ENCODE measurements at regions not wholly inside any gene's neighbourhood (a gene's known extent, or its start where the extent isn't known, plus 50 kb on each side); places are given as distances from the start of the nearest gene placed in this dataset.

DNA sequence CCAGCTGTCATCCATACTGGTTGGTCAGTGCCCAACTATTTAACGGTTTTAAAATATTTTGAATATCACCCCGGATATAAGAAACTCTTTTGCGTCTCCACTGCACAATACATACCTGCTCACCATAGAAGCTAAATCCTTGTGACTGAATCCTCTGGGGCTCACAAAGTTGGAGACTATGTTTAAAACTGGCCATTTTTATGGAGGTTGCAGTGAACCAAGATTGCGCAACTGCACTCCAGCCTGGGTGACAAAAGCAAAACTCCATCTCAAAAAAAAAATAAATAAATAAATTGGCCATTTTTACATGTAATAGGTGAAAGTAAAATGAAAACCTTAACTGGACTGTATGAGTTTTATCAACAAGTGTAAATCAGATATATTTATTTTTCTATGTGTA lies 55.6 kb upstream of the TMEM17 start:
- intact Hi-C loops (cut with DNase I): no loop called here
- WGBS: 96% methylated on average over 4 of the region's 4 CpGs
- Histone ChIP-seq H3K4me1 (replicated peaks) (no peaks in the 10 kb centered on the region), H3K36me3 (no peaks in the 10 kb centered on the region), H3K4me3 (no peak overlapping the region), H3K27ac (no peak overlapping the region), H3K27me3 (replicated peaks; ENCODE audit: insufficient read depth) (no peaks in the 10 kb centered on the region), H3K9me3 (no peaks in the 10 kb centered on the region)
- DNase-seq (ENCODE audit: low spot score): no peak
- TF ChIP-seq POLR2A (IDR thresholded peaks at IDR 0.05) (no peak), POLR2AphosphoS5 (IDR thresholded peaks at IDR 0.05) (no peak)
- TF ChIP-seq, protein P1, sequence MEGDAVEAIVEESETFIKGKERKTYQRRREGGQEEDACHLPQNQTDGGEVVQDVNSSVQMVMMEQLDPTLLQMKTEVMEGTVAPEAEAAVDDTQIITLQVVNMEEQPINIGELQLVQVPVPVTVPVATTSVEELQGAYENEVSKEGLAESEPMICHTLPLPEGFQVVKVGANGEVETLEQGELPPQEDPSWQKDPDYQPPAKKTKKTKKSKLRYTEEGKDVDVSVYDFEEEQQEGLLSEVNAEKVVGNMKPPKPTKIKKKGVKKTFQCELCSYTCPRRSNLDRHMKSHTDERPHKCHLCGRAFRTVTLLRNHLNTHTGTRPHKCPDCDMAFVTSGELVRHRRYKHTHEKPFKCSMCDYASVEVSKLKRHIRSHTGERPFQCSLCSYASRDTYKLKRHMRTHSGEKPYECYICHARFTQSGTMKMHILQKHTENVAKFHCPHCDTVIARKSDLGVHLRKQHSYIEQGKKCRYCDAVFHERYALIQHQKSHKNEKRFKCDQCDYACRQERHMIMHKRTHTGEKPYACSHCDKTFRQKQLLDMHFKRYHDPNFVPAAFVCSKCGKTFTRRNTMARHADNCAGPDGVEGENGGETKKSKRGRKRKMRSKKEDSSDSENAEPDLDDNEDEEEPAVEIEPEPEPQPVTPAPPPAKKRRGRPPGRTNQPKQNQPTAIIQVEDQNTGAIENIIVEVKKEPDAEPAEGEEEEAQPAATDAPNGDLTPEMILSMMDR (IDR thresholded peaks at IDR 0.05): no peak

DNA sequence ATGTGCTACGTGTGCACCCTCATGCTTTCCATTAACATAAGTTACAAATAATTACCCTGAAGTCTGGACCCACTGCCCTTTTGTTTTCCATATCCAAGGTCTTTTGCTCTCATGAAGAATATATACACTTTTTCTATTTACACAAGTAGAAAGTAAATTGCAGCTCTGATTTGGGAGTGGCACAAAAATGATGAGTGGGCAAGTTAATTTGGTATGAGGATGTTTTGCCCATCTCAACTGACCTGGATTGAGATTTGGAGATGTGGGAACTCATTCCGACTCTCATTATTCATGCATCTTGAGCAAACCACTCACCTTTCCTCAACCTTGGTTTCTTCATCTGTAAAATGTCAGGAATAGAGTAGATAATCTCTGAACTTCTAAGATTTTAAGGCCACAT lies 53.6 kb upstream of the TMEM17 start:
- intact Hi-C loops (cut with DNase I): no loop called here
- no peak overlapping the region for H3K27ac ChIP-seq
- no peak overlapping the region for H3K4me3 ChIP-seq
- H3K9me3 ChIP-seq: no peaks in the 10 kb centered on the region
- DNase-seq (ENCODE audit: low spot score): no peak
- no peaks in the 10 kb centered on the region for H3K27me3 ChIP-seq (replicated peaks; ENCODE audit: insufficient read depth)
- 64% methylated on average over 2 of the region's 2 CpGs for WGBS
- TF ChIP-seq, protein P1 (IDR thresholded peaks at IDR 0.05): no peak
- TF ChIP-seq POLR2A (IDR thresholded peaks at IDR 0.05): no peak
- no peak for TF ChIP-seq POLR2AphosphoS5 (IDR thresholded peaks at IDR 0.05)
- no peaks in the 10 kb centered on the region for H3K4me1 ChIP-seq (replicated peaks)
- no peaks in the 10 kb centered on the region for H3K36me3 ChIP-seq

GRCh38 chr2:62558743-62559142 lies 52.7 kb upstream of the TMEM17 start:
- 93% methylated on average over 1 of the region's 1 CpG for WGBS

GRCh38 chr2:62556086-62556485 lies 50.1 kb upstream of the TMEM17 start:
- H3K36me3 ChIP-seq: no peaks in the 10 kb centered on the region
- H3K4me3 ChIP-seq: no peak overlapping the region
- 25% methylated on average over 3 of the region's 3 CpGs for WGBS
- TF ChIP-seq POLR2AphosphoS5 (IDR thresholded peaks at IDR 0.05) (no peak), POLR2A (IDR thresholded peaks at IDR 0.05) (no peak)
- TF ChIP-seq, protein P1 (IDR thresholded peaks at IDR 0.05): no peak
- no peak for DNase-seq (ENCODE audit: low spot score)
- no peak overlapping the region for H3K27ac ChIP-seq
- H3K9me3 ChIP-seq: no peaks in the 10 kb centered on the region
- no peaks in the 10 kb centered on the region for H3K27me3 ChIP-seq (replicated peaks; ENCODE audit: insufficient read depth)
- intact Hi-C loops (cut with DNase I): no loop called here
- no peaks in the 10 kb centered on the region for H3K4me1 ChIP-seq (replicated peaks)

More at GRCh38 chr2:62558743-62559142, 52.7 kb upstream of the TMEM17 start:
- no peaks in the 10 kb centered on the region for H3K9me3 ChIP-seq
- TF ChIP-seq, protein P1 (IDR thresholded peaks at IDR 0.05): no peak
- TF ChIP-seq POLR2AphosphoS5 (IDR thresholded peaks at IDR 0.05) (no peak), POLR2A (IDR thresholded peaks at IDR 0.05) (no peak)
- no peak overlapping the region for H3K27ac ChIP-seq
- no peak overlapping the region for H3K4me3 ChIP-seq
- no peaks in the 10 kb centered on the region for H3K27me3 ChIP-seq (replicated peaks; ENCODE audit: insufficient read depth)
- DNase-seq (ENCODE audit: low spot score): no peak
- no peaks in the 10 kb centered on the region for H3K36me3 ChIP-seq
- intact Hi-C loops (cut with DNase I): no loop called here
- H3K4me1 ChIP-seq (replicated peaks): no peaks in the 10 kb centered on the region
